Hindlimb muscle (tissue), 1 donor: ENCODE measurements at regions not wholly inside any gene's neighbourhood (a gene's known extent, or its start where the extent isn't known, plus 50 kb on each side); places are given as distances from the start of the nearest gene placed in this dataset.
A peak's percentile ranks its signal among the peaks of the same experiment; 100 is the strongest.

Experiments used
- DNase-seq: peaks from one replicate; pipeline ENCODE4 v3.0.0-alpha.2; 2013

- DNase-seq, result peak; percentile 62
Measured at GRCh38 chr2:237171396-237171795, 85.7 kb downstream of the COPS8 start.

- DNase-seq, result no peak
Measured at GRCh38 chr2:237171881-237172280, 86.2 kb downstream of the COPS8 start.

- DNase-seq, result no peak
Measured at GRCh38 chr2:237177052-237177451, 91.4 kb downstream of the COPS8 start.

GRCh38 chr2:237177986-237178385, 92.3 kb downstream of the COPS8 start:
- DNase-seq, result no peak

DNA sequence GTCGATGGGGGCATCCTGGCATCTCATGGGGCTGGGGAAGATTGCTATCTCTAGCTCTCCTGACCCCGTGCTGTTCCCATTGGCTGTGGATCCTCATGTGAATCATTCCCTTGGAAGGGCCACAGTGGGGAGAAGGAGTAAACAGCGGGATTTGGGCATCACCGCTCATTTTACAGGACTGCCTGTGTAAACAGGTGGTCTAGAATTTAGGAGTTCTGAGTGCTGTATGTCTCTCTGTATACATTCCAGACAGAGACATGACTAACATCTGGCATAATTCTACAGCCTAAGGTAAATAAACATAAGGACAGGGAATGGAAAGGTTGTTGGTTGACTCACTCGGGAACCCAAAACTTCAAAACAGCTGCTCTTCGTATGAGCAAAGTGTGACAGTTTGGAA, 92.7 kb downstream of the COPS8 start:
- DNase-seq, result no peak

DNA sequence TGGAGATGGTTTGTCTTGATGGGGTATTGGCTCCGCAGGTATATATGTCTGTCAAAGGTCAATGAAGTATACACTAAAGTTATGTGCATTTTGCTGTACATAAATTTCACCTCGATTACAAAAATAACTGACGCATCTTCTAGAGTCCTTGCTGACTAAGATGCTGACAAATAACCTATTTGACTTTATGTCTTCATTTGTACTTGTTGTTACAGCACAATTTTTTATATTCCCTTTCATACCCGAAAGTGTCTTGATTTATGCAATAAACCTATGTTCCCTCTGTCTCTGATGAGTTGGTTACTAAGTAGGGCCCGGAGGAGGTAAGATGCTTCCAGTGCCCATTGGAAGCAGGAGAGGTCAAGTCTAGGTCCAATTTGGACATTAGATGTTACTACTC, 93.5 kb downstream of the COPS8 start:
- no peak for DNase-seq

GRCh38 chr2:237180187-237180586, 94.5 kb downstream of the COPS8 start:
- DNase-seq, result no peak

DNA sequence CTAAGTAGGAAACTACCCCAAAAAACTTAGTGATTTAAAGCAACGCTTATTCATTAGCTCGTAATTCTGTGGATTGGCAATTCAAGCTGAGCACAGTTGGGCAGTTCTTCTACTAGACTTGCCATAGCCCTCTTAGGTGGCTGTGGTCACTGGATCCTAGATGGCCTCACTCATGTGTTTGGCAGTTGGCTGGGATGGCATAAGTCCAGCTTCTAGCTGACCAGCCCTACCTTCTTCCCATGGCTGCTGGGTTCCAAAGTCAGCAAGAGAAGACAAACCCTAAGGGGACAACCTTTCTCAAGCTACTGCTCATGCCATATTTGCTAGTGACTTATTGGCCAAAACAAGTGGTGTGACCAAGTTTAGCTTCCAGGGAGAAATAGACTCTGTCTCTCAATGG, 95.3 kb downstream of the COPS8 start:
- DNase-seq, result no peak

DNA sequence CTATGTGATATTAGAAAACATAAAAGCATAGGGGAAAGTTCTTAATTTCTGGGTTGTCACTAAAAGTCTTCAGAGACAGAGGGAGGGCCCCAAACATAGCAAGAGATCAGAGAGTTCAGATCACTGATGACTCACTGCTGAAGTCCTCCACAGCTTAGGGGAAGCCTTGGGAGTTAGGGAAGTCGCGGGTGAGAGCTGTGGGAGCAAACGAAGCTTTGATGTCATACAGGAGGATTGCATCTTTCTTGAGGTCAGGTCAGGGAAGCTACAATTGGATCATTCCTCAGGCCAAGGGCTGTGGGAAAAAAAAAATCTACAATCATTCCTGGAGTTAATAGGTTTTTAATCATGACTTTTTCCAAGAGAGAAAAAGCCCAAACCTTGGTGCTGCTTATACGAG, 96.2 kb downstream of the COPS8 start:
- no peak for DNase-seq

DNA sequence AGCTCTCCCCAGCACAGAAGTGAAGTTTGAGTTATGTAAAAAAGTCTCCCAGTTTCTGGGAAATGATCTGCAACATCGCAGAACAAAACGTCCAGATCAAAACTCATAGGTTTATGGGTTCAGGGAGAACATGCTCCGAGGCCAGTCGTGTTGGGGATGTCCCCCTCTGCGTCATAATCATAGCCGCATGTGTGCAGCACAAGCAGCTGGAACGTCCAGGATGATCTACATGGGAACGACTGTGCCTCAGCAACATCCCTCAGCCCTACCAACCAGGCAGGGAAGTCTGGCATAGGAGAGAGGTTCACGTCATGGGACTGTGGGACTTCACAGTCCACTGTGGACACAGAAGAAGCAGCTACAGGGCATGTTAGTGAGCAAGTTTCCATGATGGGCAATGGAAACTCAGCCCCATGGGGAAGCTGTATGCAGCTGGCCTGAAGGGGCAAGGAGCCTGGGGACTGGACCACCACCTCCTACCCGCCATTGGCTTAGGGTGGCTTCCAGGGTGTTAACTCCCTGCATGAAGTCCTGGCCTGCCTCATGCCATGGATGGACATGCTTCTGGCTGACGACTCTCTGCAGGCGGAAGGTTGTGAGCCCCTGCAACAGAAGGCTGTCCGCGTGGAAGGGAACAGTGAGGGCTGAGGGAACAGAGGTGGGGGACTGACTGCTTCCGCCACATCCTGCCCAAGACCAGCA, 96.9 kb downstream of the COPS8 start:
- no peak for DNase-seq

- no peak for DNase-seq
Measured at GRCh38 chr2:237184192-237184918, 98.7 kb downstream of the COPS8 start.

GRCh38 chr2:237184919-237185552, 99.3 kb downstream of the COPS8 start:
- no peak for DNase-seq

GRCh38 chr2:237185553-237185925, 99.8 kb downstream of the COPS8 start:
- DNase-seq, result no peak

GRCh38 chr2:237189799-237190198, 104.1 kb downstream of the COPS8 start:
- DNase-seq, result no peak

DNA sequence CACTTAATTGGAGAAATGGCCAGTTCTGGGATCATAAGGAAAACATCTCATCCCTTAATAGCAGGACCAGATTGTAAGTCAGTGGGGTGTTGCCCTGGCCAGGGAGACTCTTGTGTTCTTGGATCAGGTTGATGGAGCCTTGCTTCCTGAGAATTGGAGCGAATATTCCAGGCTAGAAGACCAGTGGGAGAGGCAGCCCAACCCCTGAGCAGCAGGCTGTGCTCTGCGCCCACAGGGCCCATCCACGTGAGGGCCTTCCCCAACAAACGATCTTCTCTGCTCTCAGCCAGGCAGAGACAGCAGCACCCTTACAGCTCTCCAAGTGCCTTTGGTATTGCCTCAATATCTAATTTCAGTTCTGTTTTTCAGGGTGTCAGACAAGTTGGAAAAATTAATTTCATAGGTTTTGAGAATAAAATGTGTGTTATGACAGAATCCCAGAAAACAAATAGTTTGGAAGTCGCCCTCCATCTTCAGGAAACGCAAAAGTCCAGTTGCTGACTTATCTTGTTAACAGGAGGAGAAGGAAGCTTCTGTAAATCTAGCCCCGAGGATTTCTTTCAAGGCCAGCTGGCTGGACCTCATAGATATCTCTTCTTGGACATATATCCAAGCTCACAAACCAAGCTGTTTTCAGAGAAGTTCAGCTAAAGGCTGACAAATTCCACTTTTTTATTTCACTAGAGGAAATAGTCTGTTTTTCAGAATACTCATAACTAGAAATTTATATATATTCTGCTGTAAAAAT, 105.5 kb downstream of the COPS8 start:
- DNase-seq, result peak; percentile 83

GRCh38 chr2:237191714-237192081, 106.0 kb downstream of the COPS8 start:
- no peak for DNase-seq

DNA sequence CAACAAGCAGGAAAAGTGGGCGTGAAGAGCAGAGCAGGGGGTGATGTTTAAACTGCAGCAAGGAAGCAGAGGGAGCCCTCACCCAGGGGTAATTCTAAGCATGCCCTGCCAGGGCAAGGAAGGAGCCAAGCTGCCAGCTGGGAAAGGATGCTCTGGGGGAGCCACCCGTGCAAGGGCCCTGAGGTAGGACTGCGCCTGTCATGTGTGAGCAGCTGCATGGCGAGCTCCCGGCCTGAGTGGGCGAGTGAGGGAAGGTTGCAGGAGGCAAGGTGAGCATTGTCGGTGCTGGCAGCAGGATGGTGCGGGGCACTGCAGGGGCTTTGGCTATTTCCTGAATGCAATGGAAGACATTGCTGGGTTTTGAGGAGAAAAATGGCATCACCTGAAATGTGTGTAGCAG, 107.2 kb downstream of the COPS8 start:
- DNase-seq, result no peak

DNA sequence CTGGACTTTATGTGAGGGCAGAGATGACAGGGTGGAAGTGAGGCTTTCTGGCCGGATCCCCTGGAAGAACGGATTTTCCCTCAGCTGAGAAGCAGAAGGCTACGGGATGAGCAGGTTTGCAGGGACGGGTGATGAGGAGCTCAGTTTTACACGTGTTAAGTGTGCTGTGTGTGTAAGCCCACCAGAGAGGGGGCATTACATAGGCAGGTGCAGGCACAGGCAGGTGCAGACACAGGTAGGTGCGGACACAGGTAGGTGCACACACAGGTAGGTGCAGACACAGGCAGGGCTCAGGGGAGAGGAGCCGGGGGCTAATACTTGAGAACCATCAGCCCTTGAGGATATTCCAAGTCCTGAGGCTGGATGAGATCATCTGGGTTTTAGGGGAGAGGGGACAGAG, 107.7 kb downstream of the COPS8 start:
- no peak for DNase-seq

DNA sequence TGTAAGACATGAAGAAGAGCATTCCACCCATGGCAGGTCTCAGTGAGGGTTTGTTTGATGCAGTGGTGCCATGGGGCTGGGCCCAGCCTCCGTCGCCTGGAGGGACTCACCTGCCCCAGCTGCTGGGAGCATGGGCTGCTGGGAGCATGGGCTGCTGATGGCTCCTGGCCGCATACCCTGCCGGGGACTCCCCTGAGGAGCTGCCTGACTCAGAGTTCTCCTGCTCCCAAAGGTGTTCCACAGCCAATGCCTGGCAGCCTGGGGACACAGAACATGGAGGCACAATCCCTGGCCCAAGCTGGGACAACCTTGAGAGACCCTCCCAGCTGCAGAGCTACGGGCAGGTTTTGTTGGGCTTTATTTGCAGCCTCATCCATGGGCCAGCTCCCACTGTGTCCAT, 108.4 kb downstream of the COPS8 start:
- no peak for DNase-seq

DNA sequence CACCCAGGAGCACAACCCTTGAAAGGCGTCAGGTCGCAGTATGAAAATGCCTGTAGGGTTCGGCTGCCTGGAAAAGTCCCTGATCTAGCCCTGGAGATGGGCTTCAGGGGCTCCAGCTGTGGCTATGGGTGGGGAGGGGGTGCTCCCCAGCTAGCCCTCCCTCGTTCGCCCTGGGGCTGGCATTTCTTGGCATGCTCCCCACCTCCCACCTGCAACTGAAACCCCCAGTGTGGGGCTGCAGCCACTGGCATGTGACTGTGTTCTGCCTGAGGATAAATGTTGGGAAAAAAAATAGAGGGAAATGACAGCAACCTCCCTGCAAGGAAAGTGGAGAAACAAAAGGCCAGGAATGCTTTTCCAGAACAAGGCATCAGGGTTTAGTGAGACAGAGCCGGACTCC, 109.2 kb downstream of the COPS8 start:
- no peak for DNase-seq

DNA sequence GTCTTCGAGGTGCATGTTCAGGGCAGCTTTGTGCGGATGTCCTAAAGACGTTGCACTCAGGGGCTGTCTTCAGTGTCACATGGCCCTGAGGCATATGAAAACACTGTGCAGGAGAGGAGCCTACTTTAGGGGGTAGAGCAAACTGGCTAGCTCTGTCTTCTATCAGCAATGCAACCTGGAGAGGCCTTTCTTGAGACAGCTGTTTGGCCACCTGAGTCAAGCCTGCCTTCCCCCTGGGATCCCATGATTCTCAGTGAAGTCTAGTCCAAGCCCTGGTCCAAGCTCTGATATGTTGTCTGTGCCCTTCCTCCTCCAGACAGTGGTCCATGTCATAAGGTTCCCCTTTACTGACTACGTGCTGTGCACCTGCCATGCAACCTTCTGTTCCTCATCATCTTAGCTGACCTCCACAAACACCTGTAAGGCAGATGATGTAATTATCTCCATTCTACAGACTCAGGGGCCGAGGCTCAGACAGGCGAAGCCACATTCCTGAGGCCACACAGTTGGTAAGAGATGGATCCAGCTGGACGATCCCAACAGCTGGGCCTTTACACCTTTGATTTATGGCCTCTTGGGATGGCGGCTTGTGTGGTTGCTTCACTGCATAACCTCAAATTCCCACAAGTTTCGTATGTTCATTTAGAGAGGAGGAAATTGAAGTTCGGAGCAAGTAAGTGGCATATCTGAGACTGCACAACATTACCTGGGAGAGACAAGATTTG, 109.9 kb downstream of the COPS8 start:
- no peak for DNase-seq

GRCh38 chr2:237196409-237196808, 110.7 kb downstream of the COPS8 start:
- DNase-seq, result no peak
